ENCODE measurements at regions not wholly inside any gene's neighbourhood (a gene's known extent, or its start where the extent isn't known, plus 50 kb on each side); places are given as distances from the start of the nearest gene placed in this dataset.

DNA sequence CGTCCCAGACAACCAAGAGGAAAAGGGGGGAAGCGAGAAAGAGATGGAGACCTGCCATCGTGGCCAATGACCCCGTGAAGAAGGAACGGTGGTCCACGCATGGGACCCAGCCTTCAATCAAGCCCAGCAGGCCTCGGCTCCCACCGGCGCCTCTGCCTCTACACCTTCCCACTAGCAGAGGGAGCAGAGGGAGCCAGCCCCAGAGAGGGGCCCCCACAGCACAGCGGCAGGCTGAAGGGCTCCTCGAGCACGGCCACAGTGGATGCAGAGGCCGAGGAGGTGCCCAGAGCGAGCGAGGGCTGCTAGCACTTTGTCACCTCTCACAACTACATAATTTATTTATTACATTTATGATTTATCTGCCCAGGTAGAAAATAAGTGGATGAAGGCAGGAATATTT is 68.4 kb upstream of the TOPAZ1 start:
- H3K4me3 ChIP-seq (ENCODE audit: control insufficient read depth, low read depth, low read length): no peak overlapping the region
- TF ChIP-seq, protein P1, sequence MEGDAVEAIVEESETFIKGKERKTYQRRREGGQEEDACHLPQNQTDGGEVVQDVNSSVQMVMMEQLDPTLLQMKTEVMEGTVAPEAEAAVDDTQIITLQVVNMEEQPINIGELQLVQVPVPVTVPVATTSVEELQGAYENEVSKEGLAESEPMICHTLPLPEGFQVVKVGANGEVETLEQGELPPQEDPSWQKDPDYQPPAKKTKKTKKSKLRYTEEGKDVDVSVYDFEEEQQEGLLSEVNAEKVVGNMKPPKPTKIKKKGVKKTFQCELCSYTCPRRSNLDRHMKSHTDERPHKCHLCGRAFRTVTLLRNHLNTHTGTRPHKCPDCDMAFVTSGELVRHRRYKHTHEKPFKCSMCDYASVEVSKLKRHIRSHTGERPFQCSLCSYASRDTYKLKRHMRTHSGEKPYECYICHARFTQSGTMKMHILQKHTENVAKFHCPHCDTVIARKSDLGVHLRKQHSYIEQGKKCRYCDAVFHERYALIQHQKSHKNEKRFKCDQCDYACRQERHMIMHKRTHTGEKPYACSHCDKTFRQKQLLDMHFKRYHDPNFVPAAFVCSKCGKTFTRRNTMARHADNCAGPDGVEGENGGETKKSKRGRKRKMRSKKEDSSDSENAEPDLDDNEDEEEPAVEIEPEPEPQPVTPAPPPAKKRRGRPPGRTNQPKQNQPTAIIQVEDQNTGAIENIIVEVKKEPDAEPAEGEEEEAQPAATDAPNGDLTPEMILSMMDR (conservative IDR thresholded peaks at IDR 0.05; ENCODE audit: control insufficient read depth, insufficient read depth, low read depth, low read length): no peak
- no peak for DNase-seq (ENCODE audit: low read depth)

DNA sequence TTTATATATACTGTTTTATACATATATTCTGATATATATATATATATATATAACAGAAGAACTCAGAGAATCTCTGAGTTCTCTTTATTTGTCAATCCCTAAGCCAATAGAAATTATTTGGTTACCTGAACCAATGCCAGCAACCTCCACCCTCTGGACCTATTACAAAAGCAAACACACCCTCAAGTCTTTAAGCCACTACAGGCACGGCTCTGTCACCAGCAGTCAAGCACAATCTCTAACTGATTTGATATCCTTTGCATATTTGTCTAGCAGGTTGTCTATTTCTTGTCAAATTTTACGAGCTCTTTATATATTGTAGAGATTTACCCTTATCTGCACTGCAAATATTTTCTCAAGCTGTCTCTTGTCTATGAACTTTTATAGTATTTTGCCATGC is 66.6 kb upstream of the TOPAZ1 start:
- DNase-seq (ENCODE audit: low read depth): no peak
- TF ChIP-seq, protein P1 (conservative IDR thresholded peaks at IDR 0.05; ENCODE audit: control insufficient read depth, insufficient read depth, low read depth, low read length): no peak
- H3K4me3 ChIP-seq (ENCODE audit: control insufficient read depth, low read depth, low read length): no peak overlapping the region

DNA sequence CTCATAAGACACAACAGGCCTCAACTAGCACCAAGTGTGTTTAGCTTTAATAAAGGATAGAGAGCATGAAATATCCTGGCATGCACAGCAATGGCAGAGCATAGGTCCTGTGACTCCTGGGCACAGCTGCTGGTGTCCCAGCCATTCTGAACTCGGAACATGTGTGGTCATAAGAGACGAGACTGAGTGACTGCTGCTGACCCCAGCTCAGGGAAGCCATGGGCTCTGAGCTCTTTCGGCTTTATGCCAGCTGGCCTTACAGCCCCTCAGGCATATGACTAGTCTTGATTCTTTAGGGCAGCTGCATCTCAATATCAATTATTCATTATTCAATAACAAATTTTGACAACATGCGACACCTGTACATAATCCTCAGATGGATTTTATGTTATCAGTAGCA is 62.4 kb upstream of the TOPAZ1 start:
- DNase-seq (ENCODE audit: low read depth): no peak
- TF ChIP-seq, protein P1 (conservative IDR thresholded peaks at IDR 0.05; ENCODE audit: control insufficient read depth, insufficient read depth, low read depth, low read length): no peak
- H3K4me3 ChIP-seq (ENCODE audit: control insufficient read depth, low read depth, low read length): no peak overlapping the region

DNA sequence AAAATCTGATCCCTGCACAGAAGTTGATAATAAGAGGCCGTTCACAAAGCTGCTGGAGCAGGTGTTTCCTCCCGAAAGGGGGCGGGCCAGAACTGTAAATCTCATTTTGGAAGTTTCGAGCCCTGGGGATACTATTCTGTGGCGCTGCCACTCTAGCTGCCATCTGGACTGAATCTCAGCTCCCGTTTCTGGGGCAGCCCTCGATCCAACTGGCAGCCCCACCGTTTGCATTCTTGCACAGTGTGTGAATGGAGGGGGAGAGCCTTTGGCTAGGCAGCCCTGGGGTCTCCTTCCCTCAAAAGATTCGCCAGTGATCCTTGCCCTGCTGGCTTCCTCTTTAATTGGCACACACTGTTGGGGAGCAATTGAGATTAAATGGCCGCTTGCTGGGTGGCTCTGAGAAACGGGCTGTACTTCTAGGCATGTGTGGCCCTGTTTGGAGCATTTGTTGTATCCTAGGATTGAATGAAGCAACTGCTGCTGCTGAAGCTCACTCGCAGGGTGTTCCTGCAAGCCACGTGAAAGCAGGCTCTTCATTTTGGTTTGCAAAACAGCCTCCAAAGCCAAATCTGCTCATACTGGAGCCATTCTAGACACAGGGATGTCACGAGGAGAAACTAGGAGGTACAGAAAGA is 57.2 kb upstream of the TOPAZ1 start:
- DNase-seq (ENCODE audit: low read depth): no peak
- TF ChIP-seq, protein P1 (conservative IDR thresholded peaks at IDR 0.05; ENCODE audit: control insufficient read depth, insufficient read depth, low read depth, low read length): no peak
- H3K4me3 ChIP-seq (ENCODE audit: control insufficient read depth, low read depth, low read length): no peak overlapping the region

DNA sequence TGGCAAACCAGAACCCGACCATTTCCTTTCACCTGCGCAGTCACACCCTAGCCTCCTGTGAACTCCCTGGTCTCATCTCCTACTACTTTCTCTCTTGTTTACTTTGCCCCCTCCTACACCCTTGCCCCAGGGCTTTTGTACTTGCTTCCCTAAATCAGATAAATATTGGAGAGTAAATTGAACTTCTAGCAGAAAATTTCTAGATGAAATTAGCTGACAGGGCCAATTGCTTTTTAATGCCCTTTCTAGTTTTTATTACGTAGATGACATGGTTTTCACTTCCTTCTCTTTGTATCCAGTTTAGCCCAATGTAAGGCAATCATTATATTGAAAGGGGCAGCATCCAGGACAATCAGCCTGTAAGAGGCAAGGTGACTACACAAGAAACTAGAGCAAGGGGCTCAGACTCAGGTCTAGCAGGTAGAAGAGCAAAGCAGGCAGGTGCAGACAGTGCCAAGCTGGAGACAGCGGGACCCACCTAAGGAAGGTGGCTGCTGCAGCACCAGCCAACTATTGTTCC is 56.2 kb upstream of the TOPAZ1 start:
- TF ChIP-seq, protein P1 (conservative IDR thresholded peaks at IDR 0.05; ENCODE audit: control insufficient read depth, insufficient read depth, low read depth, low read length): no peak
- DNase-seq (ENCODE audit: low read depth): no peak
- H3K4me3 ChIP-seq (ENCODE audit: control insufficient read depth, low read depth, low read length): no peak overlapping the region

DNA sequence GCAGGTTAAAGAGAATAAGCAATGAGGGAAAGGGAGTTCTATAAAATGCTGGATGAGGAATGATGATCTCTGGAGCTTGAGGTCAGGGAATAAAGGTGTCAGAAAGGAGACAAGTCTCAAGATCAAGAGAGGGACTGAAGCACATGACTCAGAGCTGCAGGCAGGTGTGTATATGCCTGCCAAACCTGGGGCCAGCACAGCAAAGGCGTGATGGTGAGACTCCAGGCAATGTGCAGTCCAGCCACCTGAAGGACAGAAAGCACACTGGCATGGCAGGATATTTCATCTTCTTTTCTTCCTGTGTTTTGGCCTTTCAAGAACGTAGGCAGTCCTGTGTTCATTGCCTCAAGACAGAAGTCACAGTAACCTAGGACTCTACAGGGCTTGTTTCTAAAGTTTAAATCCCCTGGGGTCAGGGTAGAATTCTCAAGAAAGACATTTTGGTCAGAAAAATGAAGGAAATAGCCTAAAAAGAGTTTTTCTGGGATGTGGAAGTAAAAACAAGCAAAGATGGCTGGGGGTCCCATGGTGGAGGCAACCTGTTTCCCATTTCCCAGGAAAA is 55.5 kb upstream of the TOPAZ1 start:
- TF ChIP-seq, protein P1 (conservative IDR thresholded peaks at IDR 0.05; ENCODE audit: control insufficient read depth, insufficient read depth, low read depth, low read length): no peak
- no peak overlapping the region for H3K4me3 ChIP-seq (ENCODE audit: control insufficient read depth, low read depth, low read length)
- no peak for DNase-seq (ENCODE audit: low read depth)
